Skin epidermis (tissue), 12 donors: ENCODE measurements at regions not wholly inside any gene's neighbourhood (a gene's known extent, or its start where the extent isn't known, plus 50 kb on each side); places are given as distances from the start of the nearest gene placed in this dataset.
"Not testable (repeated sequence)": the region's sequence is repeated elsewhere in the genome, so short reads cannot be mapped to it uniquely, and the experiment has no call there.

Experiments used
- H3K27ac ChIP-seq, 21 experiments: fragments of 200-600 bp; sonication (generic) in 11 of 21; one replicate each; pipeline ENCODE4 v1.5.0; 2020; ENCODE audit warnings: mild to moderate bottlenecking in 3 of 21, inconsistent platforms in 2 of 21, moderate library complexity in 2 of 21
- H3K4me3 ChIP-seq, 7 experiments: fragments of 200-600 bp; sonication (generic) in 2 of 7; one replicate each; pipeline ENCODE4 v1.5.0; 2020; ENCODE audit warnings: inconsistent platforms in 2 of 7, mild to moderate bottlenecking in 2 of 7, moderate library complexity in 1 of 7

- Histone ChIP-seq H3K4me3 (no peak overlapping the region), H3K27ac (no peak overlapping the region)
Measured at GRCh38 chrX:84611843-84612636, 109.8 kb upstream of the HDX start.

GRCh38 chrX:84634201-84634782, 132.0 kb upstream of the HDX start:
- no peak overlapping the region for H3K27ac ChIP-seq
- no peak overlapping the region for H3K4me3 ChIP-seq

GRCh38 chrX:84666086-84666485, 163.8 kb upstream of the HDX start:
- Histone ChIP-seq H3K27ac (no peak overlapping the region), H3K4me3 (no peak overlapping the region)

- H3K27ac ChIP-seq, result no peak overlapping the region
- H3K4me3 ChIP-seq, result no peak overlapping the region
Measured at GRCh38 chrX:84690228-84690627, 188.0 kb upstream of the HDX start.

GRCh38 chrX:84709987-84710386, 207.7 kb upstream of the HDX start:
- H3K27ac ChIP-seq, result peak overlapping the region in 2 of 21 experiments; percentile 2 to 54
- H3K4me3 ChIP-seq, result no peak overlapping the region

- H3K4me3 ChIP-seq, result no peak overlapping the region
- H3K27ac ChIP-seq, result peak overlapping the region in 2 of 21 experiments; percentile 2 to 54
Measured at GRCh38 chrX:84710611-84711010, 208.4 kb upstream of the HDX start.

- Histone ChIP-seq H3K4me3 (no peak overlapping the region), H3K27ac (no peak overlapping the region)
Measured at GRCh38 chrX:84712621-84713020, 210.4 kb upstream of the HDX start.

- H3K27ac ChIP-seq, result no peak overlapping the region
- H3K4me3 ChIP-seq, result no peak overlapping the region
Measured at GRCh38 chrX:84715315-84715714, 213.1 kb upstream of the HDX start.

GRCh38 chrX:84717343-84717742, 215.1 kb upstream of the HDX start:
- no peak overlapping the region for H3K4me3 ChIP-seq
- no peak overlapping the region for H3K27ac ChIP-seq

- H3K27ac ChIP-seq, result no peak overlapping the region
- H3K4me3 ChIP-seq, result no peak overlapping the region
Measured at GRCh38 chrX:84721416-84721815, 219.2 kb upstream of the HDX start.

- Histone ChIP-seq H3K27ac (no peak overlapping the region), H3K4me3 (no peak overlapping the region)
Measured at GRCh38 chrX:84724576-84724975, 222.3 kb upstream of the HDX start.

GRCh38 chrX:84729408-84729807, 227.2 kb upstream of the HDX start:
- H3K4me3 ChIP-seq, result no peak overlapping the region
- no peak overlapping the region for H3K27ac ChIP-seq

GRCh38 chrX:84729809-84730208, 227.6 kb upstream of the HDX start:
- Histone ChIP-seq H3K27ac (no peak overlapping the region), H3K4me3 (no peak overlapping the region)

- Histone ChIP-seq H3K27ac (no peak overlapping the region), H3K4me3 (no peak overlapping the region)
Measured at GRCh38 chrX:84735025-84735424, 232.8 kb upstream of the HDX start.

- Histone ChIP-seq H3K27ac (no peak overlapping the region), H3K4me3 (no peak overlapping the region)
Measured at GRCh38 chrX:84737471-84737871, 235.2 kb upstream of the HDX start.

GRCh38 chrX:84747516-84747915, 245.3 kb upstream of the HDX start:
- Histone ChIP-seq H3K27ac (no peak overlapping the region), H3K4me3 (no peak overlapping the region)

GRCh38 chrX:84748965-84749656, 246.9 kb upstream of the HDX start:
- Histone ChIP-seq H3K27ac (no peak overlapping the region), H3K4me3 (no peak overlapping the region)

GRCh38 chrX:84760560-84760959, 243.1 kb upstream of the APOOL start:
- Histone ChIP-seq H3K4me3 (no peak overlapping the region), H3K27ac (no peak overlapping the region)

- H3K4me3 ChIP-seq, result no peak overlapping the region
- no peak overlapping the region for H3K27ac ChIP-seq
Measured at GRCh38 chrX:84796321-84796720, 207.4 kb upstream of the APOOL start.

GRCh38 chrX:84830836-84831235, 172.8 kb upstream of the APOOL start:
- H3K27ac ChIP-seq, result no peak overlapping the region
- H3K4me3 ChIP-seq, result no peak overlapping the region

- H3K4me3 ChIP-seq, H3K27ac ChIP-seq: not testable (repeated sequence)
Measured at GRCh38 chrX:84846541-84846940, 157.1 kb upstream of the APOOL start.
